LNCAP (cell line): ENCODE measurements at regions not wholly inside any gene's neighbourhood (a gene's known extent, or its start where the extent isn't known, plus 50 kb on each side); places are given as distances from the start of the nearest gene placed in this dataset.

Source experiments
- CTCF ChIP-seq: fragments of 450-650 bp; IDR thresholded peaks from 2 replicates; pipeline ENCODE4 v1.5.1; 2017; ENCODE audit warnings: mild to moderate bottlenecking

- no peak for TF ChIP-seq CTCF
Observed at GRCh38 chr2:63735931-63736330, 105.8 kb upstream of the UGP2 start.

GRCh38 chr2:63736354-63736753, 105.3 kb upstream of the UGP2 start:
- no peak for TF ChIP-seq CTCF

- no peak for TF ChIP-seq CTCF
Observed at GRCh38 chr2:63737081-63737751, 104.5 kb upstream of the UGP2 start.

GRCh38 chr2:63738019-63738418, 103.7 kb upstream of the UGP2 start:
- no peak for TF ChIP-seq CTCF

GRCh38 chr2:63740020-63740419, 101.7 kb upstream of the UGP2 start:
- no peak for TF ChIP-seq CTCF

- no peak for TF ChIP-seq CTCF
Observed at GRCh38 chr2:63740943-63741342, 100.8 kb upstream of the UGP2 start.

- TF ChIP-seq CTCF = no peak
Observed at GRCh38 chr2:63741884-63742579, 99.7 kb upstream of the UGP2 start.
